Colonic mucosa (tissue), 4 donors: ENCODE measurements at regions not wholly inside any gene's neighbourhood (a gene's known extent, or its start where the extent isn't known, plus 50 kb on each side); places are given as distances from the start of the nearest gene placed in this dataset.

Source experiments
- DNase-seq: peaks from one replicate; pipeline ENCODE4 v3.0.0-alpha.2; 2020
- H3K27ac ChIP-seq: fragments of 200-600 bp; one replicate; pipeline ENCODE4 v1.8.0; 2021
- H3K27me3 ChIP-seq: fragments of 200-600 bp; one replicate; pipeline ENCODE4 v1.8.0; 2021
- H3K36me3 ChIP-seq: fragments of 200-600 bp; one replicate; pipeline ENCODE4 v1.8.0; 2021
- H3K4me1 ChIP-seq: fragments of 200-600 bp; one replicate; pipeline ENCODE4 v1.8.0; 2021; ENCODE audit warnings: mild to moderate bottlenecking
- H3K4me3 ChIP-seq: fragments of 200-600 bp; one replicate; pipeline ENCODE4 v1.8.0; 2021
- H3K9ac ChIP-seq, 2 donors: one replicate each; pipeline ENCODE4 v1.7.0; 2013; ENCODE audit warnings: control low read depth in 2 of 2, low read depth in 2 of 2, low read length in 2 of 2
- H3K9me3 ChIP-seq: fragments of 200-600 bp; one replicate; pipeline ENCODE4 v1.8.0; 2021
- CTCF ChIP-seq: fragments of 200-600 bp; IDR thresholded peaks from one replicate; pipeline ENCODE4 v1.8.0; 2022; ENCODE audit warnings: antibody characterized with exemption, mild to moderate bottlenecking
- intact Hi-C: fragments of 100-400 bp; cut with DNase I; formaldehyde crosslinking; loops from one replicate; pipeline ENCODE4 v1.14.1; 2022
- donor health status: healthy.
- donor health status: DM: no; HTN: no; CAD: no.
- donor health status: DM: no; HTN: no; CAD: no.

GRCh38 chr11:64501500-64502427, 54.0 kb upstream of the SLC22A11 start:
- H3K27ac ChIP-seq = no peak overlapping the region
- H3K4me3 ChIP-seq = no peak overlapping the region
- H3K9ac ChIP-seq = no peak overlapping the region
- intact Hi-C loops = no loop called here
- H3K27me3 ChIP-seq = no peaks in the 10 kb centered on the region
- H3K36me3 ChIP-seq = no peaks in the 10 kb centered on the region
- no peaks in the 10 kb centered on the region for H3K9me3 ChIP-seq
- peak; percentile 88 for DNase-seq
- TF ChIP-seq CTCF = no peak
- no peaks in the 10 kb centered on the region for H3K4me1 ChIP-seq

GRCh38 chr11:64502634-64503033, 53.1 kb upstream of the SLC22A11 start:
- no peak overlapping the region for H3K27ac ChIP-seq
- no peak for DNase-seq
- no peaks in the 10 kb centered on the region for H3K9me3 ChIP-seq

GRCh38 chr11:64503186-64503753, 52.5 kb upstream of the SLC22A11 start:
- no peak for TF ChIP-seq CTCF
- Histone ChIP-seq H3K9me3 (no peaks in the 10 kb centered on the region), H3K4me3 (no peak overlapping the region), H3K27me3 (no peaks in the 10 kb centered on the region), H3K36me3 (no peaks in the 10 kb centered on the region), H3K9ac (no peak overlapping the region), H3K27ac (no peak overlapping the region), H3K4me1 (no peaks in the 10 kb centered on the region)
- intact Hi-C loops = no loop called here
- no peak for DNase-seq

More at GRCh38 chr11:64502634-64503033, 53.1 kb upstream of the SLC22A11 start:
- Histone ChIP-seq H3K4me3 (no peak overlapping the region), H3K36me3 (no peaks in the 10 kb centered on the region), H3K27me3 (no peaks in the 10 kb centered on the region), H3K9ac (no peak overlapping the region), H3K4me1 (no peaks in the 10 kb centered on the region)
- TF ChIP-seq CTCF = no peak
- intact Hi-C loops = no loop called here

GRCh38 chr11:64504999-64505398, 50.7 kb upstream of the SLC22A11 start:
- DNase-seq = no peak
- Histone ChIP-seq H3K4me1 (no peaks in the 10 kb centered on the region), H3K9me3 (no peaks in the 10 kb centered on the region), H3K36me3 (no peaks in the 10 kb centered on the region), H3K9ac (no peak overlapping the region), H3K27me3 (no peaks in the 10 kb centered on the region), H3K4me3 (no peak overlapping the region), H3K27ac (no peak overlapping the region)
- intact Hi-C loops = no loop called here
- TF ChIP-seq CTCF = no peak
